Mammary epithelial cell (primary cell): ENCODE measurements at regions not wholly inside any gene's neighbourhood (a gene's known extent, or its start where the extent isn't known, plus 50 kb on each side); places are given as distances from the start of the nearest gene placed in this dataset.

ENCODE experiments used
- CTCF ChIP-seq, 2 donors: IDR thresholded peaks in 1 of 2; conservative IDR thresholded peaks in 1 of 2; 2 replicates each; pipeline ENCODE4 v1.5.1; 2011 to 2012; ENCODE audit warnings: inconsistent platforms in 2 of 2, low read length in 2 of 2, mild to moderate bottlenecking in 2 of 2, control low read depth in 1 of 2, low read depth in 1 of 2; ENCODE audit not compliant: insufficient read depth in 1 of 2; ENCODE audit errors: extremely low read depth in 1 of 2
- EZH2 ChIP-seq: IDR thresholded peaks from 2 replicates; pipeline ENCODE4 v1.6.1; 2012; ENCODE audit warnings: low read length, inconsistent platforms, borderline replicate concordance

GRCh38 chr14:71469643-71470335, 462.4 kb upstream of the RGS6 start:
- TF ChIP-seq CTCF (conservative IDR thresholded peaks at IDR 0.05 in 1 of 2, IDR thresholded peaks at IDR 0.05 in 1 of 2; ENCODE audit: extremely low read depth in 1 of 2, insufficient read depth in 1 of 2, low read depth in 1 of 2, low read length in 2 of 2) (no peak), EZH2 (no peak)
